GM12892 (cell line): ENCODE measurements at regions not wholly inside any gene's neighbourhood (a gene's known extent, or its start where the extent isn't known, plus 50 kb on each side); places are given as distances from the start of the nearest gene placed in this dataset.

Experiments used
- POLR2A ChIP-seq: IDR thresholded peaks from 2 replicates; pipeline ENCODE4 v1.6.1; 2011; ENCODE audit warnings: low read depth, low read length, control low read depth
- POLR2AphosphoS5 ChIP-seq: IDR thresholded peaks from 2 replicates; pipeline ENCODE4 v1.6.1; 2011; ENCODE audit warnings: low read depth, low read length, control low read depth
- TAF1 ChIP-seq: IDR thresholded peaks from 2 replicates; pipeline ENCODE4 v1.6.1; 2011; ENCODE audit warnings: low read depth, mild to moderate bottlenecking, control low read depth, low read length, borderline replicate concordance

DNA sequence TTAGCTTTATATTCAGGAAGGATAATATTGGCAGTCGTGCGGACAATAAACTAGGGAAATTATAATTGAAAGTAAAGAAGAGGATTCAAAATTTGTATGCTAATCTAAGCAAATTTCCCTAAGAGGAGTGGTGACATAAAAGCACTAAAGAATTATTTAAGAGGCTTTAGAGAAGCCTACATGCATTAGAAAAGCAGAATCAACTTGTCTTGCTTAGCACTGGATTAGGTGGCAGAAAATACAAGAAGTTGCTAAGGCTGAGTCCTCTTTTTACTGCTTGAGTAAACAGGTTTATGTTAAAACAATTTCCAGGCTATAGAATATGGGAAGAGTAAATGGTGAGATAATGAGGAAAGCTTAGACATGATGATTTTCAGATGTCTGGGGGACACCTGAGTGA, 991.5 kb downstream of the PCDH18 start:
- TF ChIP-seq TAF1 (no peak), POLR2A (no peak), POLR2AphosphoS5 (no peak)
